Calu3 (cell line): ENCODE measurements at regions not wholly inside any gene's neighbourhood (a gene's known extent, or its start where the extent isn't known, plus 50 kb on each side); places are given as distances from the start of the nearest gene placed in this dataset.

Experiments
- BruUV-seq: library from RNA; stranded (reverse); fragments of 400-500 nt; replicated peaks from 2 replicates; lab custom pipeline; 2021; lab: Mats Ljungman, UMichigan
- CTCF ChIA-PET: fragments of 300-600 bp; sonication (Branson Sonifier 250); formaldehyde crosslinking; loops from one replicate; lab custom pipeline; 2022; ENCODE audit warnings: antibody characterized with exemption; lab: Charles Lee
- DNase-seq: peaks from one replicate; pipeline ENCODE4 v3.0.0; 2022
- H3K27ac Mint-ChIP-seq: one replicate; pipeline ENCODE4 v1.8.0; 2022; ENCODE audit warnings: mixed read lengths; ENCODE audit not compliant: unreplicated experiment
- H3K27me3 Mint-ChIP-seq: one replicate; pipeline ENCODE4 v1.8.0; 2022; ENCODE audit warnings: mixed read lengths; ENCODE audit not compliant: unreplicated experiment
- H3K36me3 Mint-ChIP-seq: one replicate; pipeline ENCODE4 v1.8.0; 2022; ENCODE audit warnings: mild to moderate bottlenecking, moderate library complexity, mixed read lengths; ENCODE audit not compliant: insufficient read depth, unreplicated experiment
- H3K4me1 Mint-ChIP-seq: one replicate; pipeline ENCODE4 v1.8.0; 2022; ENCODE audit warnings: mild to moderate bottlenecking, low read depth, mixed read lengths; ENCODE audit not compliant: unreplicated experiment
- H3K4me3 Mint-ChIP-seq: one replicate; pipeline ENCODE4 v1.8.0; 2022; ENCODE audit warnings: mild to moderate bottlenecking, low read depth, moderate library complexity, mixed read lengths; ENCODE audit not compliant: unreplicated experiment
- H3K9me3 Mint-ChIP-seq: one replicate; pipeline ENCODE4 v1.8.0; 2022; ENCODE audit warnings: low read depth, mixed read lengths; ENCODE audit not compliant: unreplicated experiment
- intact Hi-C: fragments of 100-400 bp; cut with micrococcal nuclease; formaldehyde crosslinking; loops from one replicate; pipeline ENCODE4 v1.10.0; 2022; ENCODE audit not compliant: unreplicated experiment
- TF ChIP-seq, protein P1 (sequence below): fragments of 200-600 bp; IDR thresholded peaks from one replicate; pipeline ENCODE4 v1.8.0; 2022; ENCODE audit warnings: antibody characterized with exemption; ENCODE audit not compliant: unreplicated experiment

DNA sequence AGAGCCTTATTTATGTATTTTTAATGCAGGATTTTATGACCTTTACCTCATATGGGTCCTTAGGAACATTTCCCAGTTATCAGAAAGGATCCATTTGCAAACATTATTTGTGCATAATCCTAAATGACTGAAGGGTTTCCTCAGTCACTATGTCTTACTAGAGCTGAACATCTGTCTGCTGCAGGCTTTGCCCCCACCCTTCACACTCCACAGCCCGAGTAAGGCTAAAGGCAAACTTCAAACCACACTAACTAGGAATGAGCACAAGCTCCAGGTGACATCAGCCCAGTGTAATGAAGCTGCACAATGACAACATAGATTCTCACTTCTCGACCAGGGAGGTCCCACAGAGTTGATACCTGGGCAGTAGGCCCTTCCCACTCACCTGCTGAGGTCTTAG is 491.3 kb upstream of the MKI67 start:
- no peaks in the 10 kb centered on the region for H3K4me1 Mint-ChIP-seq

DNA sequence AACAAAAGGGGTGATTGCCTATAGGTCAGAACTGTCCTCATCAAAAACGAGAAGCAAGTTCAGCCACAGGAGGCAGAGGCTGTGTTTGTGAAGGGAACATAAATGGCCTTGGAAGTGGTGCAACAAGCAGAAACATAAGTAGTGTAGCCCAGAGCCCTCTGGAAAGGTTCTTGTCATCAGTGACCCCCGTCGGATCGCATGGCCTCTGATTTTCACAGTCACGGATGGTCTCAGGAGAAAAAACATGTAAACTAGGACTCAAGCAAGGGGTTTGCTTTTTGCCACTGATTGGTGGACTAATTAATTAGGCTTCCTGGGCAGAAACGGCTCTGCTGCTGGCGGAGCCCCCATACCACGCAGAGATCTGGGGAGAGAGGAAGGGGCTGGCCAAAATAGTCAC is 496.5 kb upstream of the MKI67 start:
- H3K27ac Mint-ChIP-seq = no peak overlapping the region
- H3K4me1 Mint-ChIP-seq = no peaks in the 10 kb centered on the region
- CTCF ChIA-PET = no interaction called here
- no peak for DNase-seq
- no peaks in the 10 kb centered on the region for H3K36me3 Mint-ChIP-seq
- BruUV-seq = no TSS peak
- H3K4me3 Mint-ChIP-seq = no peak overlapping the region
- no peaks in the 10 kb centered on the region for H3K27me3 Mint-ChIP-seq
- H3K9me3 Mint-ChIP-seq = peaks cover 4% of the 10 kb centered on the region
- TF ChIP-seq, protein P1, sequence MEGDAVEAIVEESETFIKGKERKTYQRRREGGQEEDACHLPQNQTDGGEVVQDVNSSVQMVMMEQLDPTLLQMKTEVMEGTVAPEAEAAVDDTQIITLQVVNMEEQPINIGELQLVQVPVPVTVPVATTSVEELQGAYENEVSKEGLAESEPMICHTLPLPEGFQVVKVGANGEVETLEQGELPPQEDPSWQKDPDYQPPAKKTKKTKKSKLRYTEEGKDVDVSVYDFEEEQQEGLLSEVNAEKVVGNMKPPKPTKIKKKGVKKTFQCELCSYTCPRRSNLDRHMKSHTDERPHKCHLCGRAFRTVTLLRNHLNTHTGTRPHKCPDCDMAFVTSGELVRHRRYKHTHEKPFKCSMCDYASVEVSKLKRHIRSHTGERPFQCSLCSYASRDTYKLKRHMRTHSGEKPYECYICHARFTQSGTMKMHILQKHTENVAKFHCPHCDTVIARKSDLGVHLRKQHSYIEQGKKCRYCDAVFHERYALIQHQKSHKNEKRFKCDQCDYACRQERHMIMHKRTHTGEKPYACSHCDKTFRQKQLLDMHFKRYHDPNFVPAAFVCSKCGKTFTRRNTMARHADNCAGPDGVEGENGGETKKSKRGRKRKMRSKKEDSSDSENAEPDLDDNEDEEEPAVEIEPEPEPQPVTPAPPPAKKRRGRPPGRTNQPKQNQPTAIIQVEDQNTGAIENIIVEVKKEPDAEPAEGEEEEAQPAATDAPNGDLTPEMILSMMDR = no peak
- intact Hi-C loops = no loop called here

More for the DNA sequence above, 491.3 kb upstream of the MKI67 start:
- TF ChIP-seq, protein P1 = no peak
- no TSS peak for BruUV-seq
- Mint-ChIP-seq H3K27ac (no peak overlapping the region), H3K9me3 (peaks cover 4% of the 10 kb centered on the region), H3K27me3 (no peaks in the 10 kb centered on the region), H3K4me3 (no peak overlapping the region), H3K36me3 (no peaks in the 10 kb centered on the region)
- intact Hi-C loops = no loop called here
- no peak for DNase-seq
- CTCF ChIA-PET = no interaction called here

DNA sequence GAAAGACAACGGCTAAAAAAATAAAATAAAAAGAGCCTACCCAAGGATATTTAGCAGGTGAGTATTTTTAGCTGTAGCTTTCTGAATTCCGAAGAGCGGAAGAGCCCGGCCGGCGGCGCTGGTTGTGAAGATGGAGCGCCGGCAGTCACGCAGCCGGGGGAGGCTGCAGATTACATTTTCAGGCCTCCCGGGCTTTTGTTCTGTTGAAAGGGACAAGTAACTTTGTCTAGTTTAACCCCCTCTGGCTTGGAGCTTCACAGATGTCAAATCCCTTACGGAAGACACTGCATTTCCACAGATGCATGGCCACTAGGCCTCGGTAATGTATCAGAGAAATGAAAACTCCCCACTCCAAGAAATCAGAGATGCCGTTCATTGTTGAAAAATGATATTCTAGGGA is 497.6 kb upstream of the MKI67 start:
- Mint-ChIP-seq H3K27ac (no peak overlapping the region), H3K4me3 (no peak overlapping the region), H3K27me3 (no peaks in the 10 kb centered on the region), H3K36me3 (no peaks in the 10 kb centered on the region), H3K4me1 (peaks cover 1% of the 10 kb centered on the region), H3K9me3 (no peaks in the 10 kb centered on the region)
- CTCF ChIA-PET = no interaction called here
- TF ChIP-seq, protein P1 = no peak
- no peak for DNase-seq
- intact Hi-C loops = no loop called here
- no TSS peak for BruUV-seq

DNA sequence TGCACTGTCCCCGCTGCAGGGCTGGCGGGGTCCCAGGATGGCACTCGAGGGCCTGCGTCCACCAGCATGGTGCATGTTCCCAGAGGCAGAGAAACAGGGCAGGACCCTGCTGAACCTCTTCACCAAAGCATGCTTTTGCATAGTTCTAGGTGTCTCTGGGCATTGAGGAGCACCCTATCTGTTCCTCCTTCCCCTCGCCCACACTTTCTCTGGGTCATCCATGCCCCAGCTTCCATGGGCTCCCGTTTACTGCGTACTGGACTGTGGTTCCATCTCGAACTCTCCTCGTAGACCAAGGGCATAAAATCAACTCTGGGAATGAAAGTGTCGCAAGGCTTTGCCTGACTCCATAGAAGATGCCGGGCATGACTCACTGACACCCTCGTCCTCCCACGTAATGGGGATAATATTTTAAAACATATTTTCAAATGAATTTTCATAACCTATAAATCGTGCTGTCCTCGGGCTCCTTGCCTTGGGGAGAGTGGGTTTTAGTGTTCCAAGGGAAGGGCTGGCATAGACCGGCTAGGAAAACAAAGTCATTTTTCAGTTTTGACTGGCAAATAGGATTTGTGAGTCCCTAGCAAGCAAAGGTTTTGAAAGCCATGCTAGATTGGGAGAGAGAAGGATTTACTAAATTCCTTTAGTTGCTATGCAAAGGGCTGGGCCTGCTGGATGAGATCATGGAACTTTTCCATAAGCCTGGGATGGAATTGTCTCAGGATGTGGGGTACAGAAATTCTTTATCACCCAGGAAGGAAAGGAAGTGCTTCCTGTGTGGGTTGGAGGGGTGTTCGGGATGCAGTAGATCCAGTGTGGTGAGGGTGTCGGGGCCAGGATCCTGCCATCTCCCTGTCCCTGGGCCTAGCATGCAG is 498.7 kb upstream of the MKI67 start:
- H3K27me3 Mint-ChIP-seq = no peaks in the 10 kb centered on the region
- no TSS peak for BruUV-seq
- DNase-seq = no peak
- TF ChIP-seq, protein P1 = no peak
- intact Hi-C loops = no loop called here
- no peaks in the 10 kb centered on the region for H3K9me3 Mint-ChIP-seq
- no peak overlapping the region for H3K27ac Mint-ChIP-seq
- no peaks in the 10 kb centered on the region for H3K36me3 Mint-ChIP-seq
- H3K4me1 Mint-ChIP-seq = peaks cover 10% of the 10 kb centered on the region
- CTCF ChIA-PET = interaction anchor here (0.7 kb wide), 1 partner anchor 923 kb away, joined by 3 read pairs; no protein-coding TSS in a partner anchor
- no peak overlapping the region for H3K4me3 Mint-ChIP-seq
